HG03442 (cell line): ENCODE measurements at regions not wholly inside any gene's neighbourhood (a gene's known extent, or its start where the extent isn't known, plus 50 kb on each side); places are given as distances from the start of the nearest gene placed in this dataset.
"Not testable (repeated sequence)": the region's sequence is repeated elsewhere in the genome, so short reads cannot be mapped to it uniquely, and the experiment has no call there.

ENCODE experiments used
- ATAC-seq: cut with Tn5 transposase; IDR thresholded peaks from one replicate; pipeline ENCODE4 v1.9.1; 2021; ENCODE audit warnings: mild to moderate bottlenecking, moderate library complexity; ENCODE audit not compliant: unreplicated experiment

DNA sequence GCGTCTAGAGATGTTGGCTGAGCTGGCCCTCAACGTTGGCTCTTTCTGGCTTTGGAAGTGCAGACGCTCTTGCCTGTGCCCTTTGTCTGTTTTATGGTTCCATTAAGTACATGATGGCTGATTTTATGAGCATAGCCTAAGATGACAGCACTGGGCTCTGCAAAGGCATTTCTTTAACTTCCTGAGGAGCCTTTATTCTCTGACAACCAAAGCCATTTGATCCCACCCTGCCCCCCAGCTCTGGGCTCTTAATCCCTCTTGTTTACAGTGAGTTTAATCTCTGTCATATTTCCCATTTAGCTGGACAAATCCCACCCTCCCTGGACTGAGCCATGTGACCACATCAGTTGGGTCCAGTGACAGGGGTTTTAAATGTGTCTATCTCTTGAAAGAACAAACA is 195.9 kb downstream of the ACKR3 start:
- no peak for ATAC-seq

GRCh38 chr2:236766850-236767249 is 197.2 kb downstream of the ACKR3 start:
- ATAC-seq: no peak

DNA sequence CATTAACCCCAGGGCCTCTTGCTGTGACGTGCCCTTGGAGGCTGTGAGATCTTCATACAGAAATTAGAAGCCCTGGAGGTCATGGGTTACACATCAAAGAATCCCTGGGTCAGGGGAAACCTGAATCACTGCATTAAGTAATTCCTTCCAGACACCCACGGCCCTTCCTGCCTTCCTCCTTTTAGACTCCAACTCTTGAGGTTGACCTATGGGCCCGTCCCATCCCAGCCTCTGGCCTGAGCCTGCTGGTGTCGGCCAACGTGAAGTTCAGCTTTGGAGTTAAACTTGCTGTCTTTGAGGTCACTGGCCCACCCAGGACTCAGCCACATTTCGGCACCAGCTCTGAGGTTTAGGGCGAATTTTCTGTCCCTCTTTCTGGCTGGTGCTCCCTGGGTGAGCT is 198.3 kb downstream of the ACKR3 start:
- ATAC-seq: no peak

GRCh38 chr2:236768393-236769140 is 198.9 kb downstream of the ACKR3 start:
- no peak for ATAC-seq

DNA sequence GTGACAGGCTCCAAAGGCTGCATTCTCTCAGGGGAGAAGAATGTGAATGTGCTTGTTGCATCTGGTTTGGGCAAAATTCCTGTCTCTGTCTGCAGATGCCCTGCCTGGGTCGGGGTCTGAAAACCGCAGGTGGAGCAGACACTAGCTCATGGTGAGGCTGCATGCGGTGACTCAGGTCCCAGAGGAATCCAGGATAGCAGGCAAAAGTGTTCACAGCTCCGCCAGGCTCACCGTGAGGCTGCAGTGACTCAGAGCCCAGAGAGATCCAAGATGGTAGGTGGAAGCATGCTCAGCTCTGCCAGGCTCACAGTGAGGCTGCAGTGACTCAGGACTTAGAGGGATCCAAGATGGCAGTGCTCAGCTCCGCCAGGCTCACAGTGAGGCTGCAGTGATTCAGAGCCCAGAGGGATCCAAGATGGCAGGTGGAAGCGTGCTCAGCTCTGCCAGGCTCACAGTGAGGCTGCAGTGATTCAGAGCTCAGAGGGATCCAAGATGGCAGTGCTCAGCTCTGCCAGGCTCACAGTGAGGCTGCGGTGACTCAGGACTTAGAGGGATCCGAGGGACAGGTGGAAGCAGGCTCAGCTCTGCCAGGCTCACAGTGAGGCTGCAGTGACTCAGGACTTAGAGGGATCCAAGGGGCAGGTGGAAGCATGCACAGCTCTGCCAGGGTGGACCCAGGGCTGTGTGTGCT is 200.5 kb downstream of the ACKR3 start:
- ATAC-seq: no peak

GRCh38 chr2:236772220-236772837 is 202.7 kb downstream of the ACKR3 start:
- no peak for ATAC-seq

GRCh38 chr2:236773206-236773605 is 203.6 kb downstream of the ACKR3 start:
- no peak for ATAC-seq

DNA sequence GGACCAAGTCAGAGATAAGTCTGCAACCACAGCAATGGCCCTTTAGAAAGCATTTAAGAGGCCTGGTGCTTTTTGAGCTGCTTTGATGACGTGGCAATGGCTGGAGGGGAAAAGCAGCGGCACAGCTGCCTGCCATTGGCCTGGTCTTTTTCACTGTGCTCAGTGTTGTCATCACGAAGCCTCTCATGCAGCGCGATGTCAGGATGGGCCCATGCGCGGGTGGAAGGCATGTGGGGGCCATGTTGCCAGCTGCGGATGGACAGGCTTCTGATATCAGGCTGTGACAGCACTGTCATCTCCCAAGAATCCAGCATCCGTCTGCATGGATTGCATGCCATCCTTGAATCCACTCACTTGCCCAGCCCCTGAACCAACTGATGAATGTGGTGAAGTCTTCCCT is 204.5 kb downstream of the ACKR3 start:
- no peak for ATAC-seq

DNA sequence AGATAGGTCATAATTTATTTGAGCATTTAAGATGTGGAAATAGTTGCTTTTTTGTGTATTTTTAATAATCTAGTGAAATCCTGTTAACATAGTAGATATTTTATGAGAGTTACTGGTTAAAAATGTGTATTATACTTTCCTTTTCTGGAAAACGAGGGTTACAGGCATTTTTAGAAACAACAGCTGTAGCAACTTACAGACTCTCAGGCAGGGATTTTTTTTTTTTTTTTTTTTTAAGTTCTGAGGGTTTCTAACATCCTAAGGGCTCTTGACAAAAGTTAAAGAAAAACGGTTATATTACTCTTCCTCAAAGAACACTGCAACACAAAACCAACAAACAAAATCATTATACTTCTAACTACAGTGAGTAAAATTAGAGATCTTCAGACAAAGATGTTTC is 205.9 kb downstream of the ACKR3 start:
- ATAC-seq: no peak

GRCh38 chr2:236776206-236776605 is 206.6 kb downstream of the ACKR3 start:
- ATAC-seq: no peak

DNA sequence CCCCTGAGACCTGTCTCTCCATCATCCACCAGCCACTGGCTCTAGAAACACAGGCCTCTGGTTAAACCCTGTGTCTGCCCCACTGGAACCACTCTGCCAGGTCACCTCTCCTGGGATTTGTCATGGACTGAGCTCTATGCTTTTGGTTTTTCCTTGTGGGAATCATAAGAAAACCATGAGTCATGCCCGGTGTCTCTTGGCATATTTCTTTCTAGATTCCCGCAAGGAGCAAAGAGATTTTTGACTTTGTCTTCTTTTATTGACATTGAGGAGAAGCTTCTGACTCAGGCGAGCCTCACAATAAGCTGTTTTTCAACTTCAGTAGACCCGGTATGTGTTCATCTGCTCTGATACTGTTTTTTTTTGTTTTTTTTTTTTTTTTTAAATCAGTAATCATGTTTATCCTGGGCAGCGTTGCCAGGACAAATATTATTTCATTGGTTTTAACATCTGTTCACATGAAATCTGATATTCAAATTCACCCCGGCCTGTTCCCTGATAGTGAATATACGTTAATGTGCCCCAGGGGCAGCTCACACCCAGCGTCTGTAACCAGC is 207.1 kb downstream of the ACKR3 start:
- ATAC-seq: no peak

GRCh38 chr2:236777408-236777807 is 207.8 kb downstream of the ACKR3 start:
- no peak for ATAC-seq

- no peak for ATAC-seq
Observed at GRCh38 chr2:236781933-236782816, 212.6 kb downstream of the ACKR3 start.

DNA sequence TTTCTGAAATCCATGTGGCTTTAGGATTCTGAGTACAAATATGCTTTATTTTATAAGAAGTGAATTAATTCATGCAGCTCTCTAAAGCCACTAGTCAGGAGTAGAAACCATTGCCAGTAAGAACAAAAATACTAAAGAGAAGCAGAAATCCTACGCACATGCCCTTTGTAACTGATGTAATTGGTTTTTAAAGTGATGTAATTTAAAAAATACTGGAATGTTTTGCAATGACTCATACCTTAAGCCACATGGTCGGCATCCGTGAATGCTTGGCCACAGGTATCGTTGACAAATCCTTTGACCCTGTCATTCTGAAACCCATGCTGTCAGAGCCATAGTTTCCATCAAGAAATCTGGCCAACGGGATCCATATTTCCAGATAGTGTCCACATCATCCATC is 213.3 kb downstream of the ACKR3 start:
- ATAC-seq: no peak

DNA sequence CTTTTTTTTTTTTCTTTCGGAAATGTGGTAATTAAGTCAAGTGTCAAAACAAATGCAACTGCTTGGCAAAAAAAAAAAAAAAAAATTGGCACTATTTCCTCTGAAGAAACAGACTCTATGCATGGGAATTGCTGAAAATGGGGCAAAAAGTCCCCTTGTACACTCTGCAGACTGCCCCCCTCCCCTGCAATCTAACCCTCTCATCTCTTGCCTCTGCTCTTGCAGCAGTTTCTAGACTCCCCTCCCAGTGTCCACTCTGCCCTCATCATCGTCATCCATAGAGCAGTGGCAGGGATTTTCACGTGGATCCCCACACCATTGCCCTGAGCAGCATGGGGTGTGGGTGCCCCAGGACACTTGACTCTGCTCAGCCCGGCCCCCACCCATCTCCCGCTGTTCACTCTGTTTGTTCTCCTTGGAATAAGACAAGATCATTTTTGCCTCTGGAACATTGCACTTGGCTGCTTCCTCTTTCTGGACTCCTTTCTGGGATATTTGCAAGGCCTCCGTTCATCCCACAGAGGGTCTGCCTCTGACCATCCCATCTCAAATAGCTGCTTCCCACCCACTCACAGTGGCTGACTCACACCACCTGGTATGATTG is 213.9 kb downstream of the ACKR3 start:
- ATAC-seq: no peak

GRCh38 chr2:236785611-236786057 is 216.0 kb downstream of the ACKR3 start:
- ATAC-seq: no peak

DNA sequence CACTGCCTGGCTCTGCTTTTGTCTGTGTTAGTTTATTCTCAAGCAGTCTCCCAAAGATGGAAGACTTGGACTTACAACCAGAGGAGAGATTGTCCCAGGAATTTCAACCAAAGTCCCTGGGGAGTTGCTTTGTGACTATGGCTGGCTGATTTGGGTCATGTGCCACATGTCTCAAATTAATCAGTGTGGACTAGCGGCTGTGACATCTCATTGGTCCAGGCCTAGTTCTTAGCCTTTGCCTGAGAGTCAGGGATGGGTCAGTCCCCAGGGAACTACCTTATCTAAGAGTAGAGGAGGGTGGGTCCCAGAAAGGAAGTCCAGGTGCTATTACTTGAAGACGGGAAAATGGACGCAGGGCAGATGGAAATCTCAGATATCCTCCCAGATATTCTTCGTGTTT is 217.1 kb downstream of the ACKR3 start:
- no peak for ATAC-seq

GRCh38 chr2:236787376-236787775 is 217.8 kb downstream of the ACKR3 start:
- not testable (repeated sequence) for ATAC-seq

- no peak for ATAC-seq
Observed at GRCh38 chr2:236787885-236788284, 218.3 kb downstream of the ACKR3 start.

DNA sequence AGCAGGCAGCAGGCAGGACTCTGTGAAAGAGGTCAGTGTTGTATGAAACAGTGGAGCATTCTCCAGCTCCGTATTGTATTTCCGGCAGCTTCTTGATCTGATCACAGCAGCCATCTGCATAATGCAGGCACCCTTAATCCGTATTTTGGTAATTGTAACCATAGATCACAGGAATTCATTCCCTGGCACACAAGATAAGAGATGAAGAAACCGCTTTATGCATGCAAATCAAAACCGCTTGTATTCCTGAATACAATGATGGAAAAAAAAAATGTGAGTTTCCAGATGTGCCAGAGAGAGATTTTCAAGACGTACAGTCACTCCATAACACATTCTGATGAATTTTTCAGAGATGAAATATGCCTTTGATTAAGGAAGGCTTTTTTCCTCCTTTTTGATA is 221.3 kb downstream of the ACKR3 start:
- no peak for ATAC-seq
